ENCODE measurements at regions not wholly inside any gene's neighbourhood (a gene's known extent, or its start where the extent isn't known, plus 50 kb on each side); places are given as distances from the start of the nearest gene placed in this dataset.

DNA sequence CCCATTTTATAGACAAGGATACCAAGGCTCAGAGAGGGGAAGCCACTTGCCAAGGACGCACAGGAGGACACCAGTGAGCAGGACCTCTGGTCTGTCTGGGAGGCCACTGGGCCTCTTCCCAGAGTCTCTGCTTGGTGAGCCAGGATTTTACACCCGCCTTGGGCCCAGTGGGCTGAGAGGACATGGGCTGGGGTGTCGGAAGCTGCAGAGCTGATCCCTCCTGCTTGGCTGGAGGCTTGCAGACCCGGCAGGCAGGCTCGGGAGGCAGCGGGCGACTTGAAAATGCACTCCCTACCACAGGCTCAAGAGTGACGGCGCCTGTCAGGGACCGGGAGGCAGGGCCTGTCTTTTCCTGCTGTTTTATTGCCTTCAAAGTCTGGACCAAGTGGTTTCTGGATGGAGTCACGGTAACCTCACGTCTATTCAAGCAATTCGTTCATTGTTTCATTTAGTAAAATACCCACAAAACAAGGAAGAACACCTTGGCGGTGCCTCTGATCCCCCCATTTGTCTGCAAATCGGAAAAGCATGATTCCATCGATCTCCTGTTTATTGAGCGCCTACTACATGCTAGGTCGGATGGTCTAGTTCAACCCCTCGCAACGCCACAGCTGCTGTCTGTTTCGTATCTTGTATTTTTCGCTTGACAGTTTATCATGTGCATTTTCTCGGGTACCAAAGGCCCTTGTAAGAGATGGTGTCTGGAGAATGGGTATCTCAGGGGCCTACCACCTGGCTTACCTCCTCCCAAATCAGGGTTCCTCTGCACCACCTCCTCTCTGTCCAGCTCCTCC lies 108.1 kb upstream of the IER5L start:
- TF ChIP-seq, protein P1, sequence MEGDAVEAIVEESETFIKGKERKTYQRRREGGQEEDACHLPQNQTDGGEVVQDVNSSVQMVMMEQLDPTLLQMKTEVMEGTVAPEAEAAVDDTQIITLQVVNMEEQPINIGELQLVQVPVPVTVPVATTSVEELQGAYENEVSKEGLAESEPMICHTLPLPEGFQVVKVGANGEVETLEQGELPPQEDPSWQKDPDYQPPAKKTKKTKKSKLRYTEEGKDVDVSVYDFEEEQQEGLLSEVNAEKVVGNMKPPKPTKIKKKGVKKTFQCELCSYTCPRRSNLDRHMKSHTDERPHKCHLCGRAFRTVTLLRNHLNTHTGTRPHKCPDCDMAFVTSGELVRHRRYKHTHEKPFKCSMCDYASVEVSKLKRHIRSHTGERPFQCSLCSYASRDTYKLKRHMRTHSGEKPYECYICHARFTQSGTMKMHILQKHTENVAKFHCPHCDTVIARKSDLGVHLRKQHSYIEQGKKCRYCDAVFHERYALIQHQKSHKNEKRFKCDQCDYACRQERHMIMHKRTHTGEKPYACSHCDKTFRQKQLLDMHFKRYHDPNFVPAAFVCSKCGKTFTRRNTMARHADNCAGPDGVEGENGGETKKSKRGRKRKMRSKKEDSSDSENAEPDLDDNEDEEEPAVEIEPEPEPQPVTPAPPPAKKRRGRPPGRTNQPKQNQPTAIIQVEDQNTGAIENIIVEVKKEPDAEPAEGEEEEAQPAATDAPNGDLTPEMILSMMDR (conservative IDR thresholded peaks at IDR 0.05; ENCODE audit: low read depth, low read length) = no peak
- no peak for TF ChIP-seq NFE2L2 (IDR thresholded peaks at IDR 0.05; ENCODE audit: low read depth, low read length)
- TF ChIP-seq POLR2A (IDR thresholded peaks at IDR 0.05; ENCODE audit: low read depth, low read length) = no peak
